Adrenal gland (tissue), 9 donors: ENCODE measurements at regions not wholly inside any gene's neighbourhood (a gene's known extent, or its start where the extent isn't known, plus 50 kb on each side); places are given as distances from the start of the nearest gene placed in this dataset.

Source experiments
- DNase-seq, 7 donors: peaks; one replicate each; pipeline ENCODE4 v3.0.0-alpha.2; 2019 to 2020
- H3K27ac ChIP-seq, 5 donors: fragments of 200-600 bp; sonication (generic) in 4 of 5; 1 replicate in 3 of 5; 2 replicates in 2 of 5; pipeline versions ENCODE4 v1.5.1 to v1.8.0; 2016 to 2020; ENCODE audit warnings: mild to moderate bottlenecking in 1 of 5
- H3K27me3 ChIP-seq: fragments of 200-600 bp; 2 replicates; pipeline ENCODE4 v1.8.0; 2021
- H3K36me3 ChIP-seq, 2 donors: fragments of 200-600 bp; replicated peaks in 1 of 2; 1 replicate in 1 of 2; 2 replicates in 1 of 2; pipeline versions ENCODE4 v1.5.1 to v1.8.0; 2018 to 2022
- H3K4me1 ChIP-seq, 2 donors: fragments of 200-600 bp; replicated peaks in 1 of 2; 1 replicate in 1 of 2; 2 replicates in 1 of 2; pipeline versions ENCODE4 v1.5.1 to v1.8.0; 2018 to 2021
- H3K4me3 ChIP-seq, 4 donors: fragments of 200-600 bp; sonication (generic) in 3 of 4; one replicate each; pipeline ENCODE4 v1.5.1; 2016 to 2018
- H3K9me3 ChIP-seq, 3 donors: fragments of 200-600 bp; sonication (generic) in 1 of 3; replicated peaks in 1 of 3; 1 replicate in 2 of 3; 2 replicates in 1 of 3; pipeline versions ENCODE4 v1.5.1 to v1.8.0; 2016 to 2021
- POLR2A ChIP-seq, 2 donors: fragments of 450-650 bp; IDR thresholded peaks; one replicate each; pipeline ENCODE4 v1.6.1; 2017; ENCODE audit warnings: antibody characterized with exemption in 2 of 2, mild to moderate bottlenecking in 2 of 2, moderate library complexity in 1 of 2
- WGBS, 4 donors: extraction: QIAGEN DNeasy Blood & Tissue Kit in 2 of 4; methylation state at CpG; one replicate each; pipeline versions ENCODE4 v1.1.5 to v1.1.7; 2013 to 2017; 5-methylcytosine and 5-hydroxymethylcytosine counted together
- intact Hi-C, 2 donors: fragments of 100-400 bp; cut with DNase I; formaldehyde crosslinking; loops; one replicate each; pipeline versions ENCODE4 v1.14.1 to v1.15.0; 2022 to 2023
- TF ChIP-seq, protein P1 (sequence below), 6 experiments: fragments of 450-650 bp in 4 of 6; fragments of 200-600 bp in 2 of 6; sonication (generic) in 1 of 6; IDR thresholded peaks; 1 replicate in 5 of 6; 2 replicates in 1 of 6; pipeline versions ENCODE4 v1.5.1 to v1.8.0; 2016 to 2021; ENCODE audit warnings: antibody characterized with exemption in 6 of 6, mild to moderate bottlenecking in 2 of 6, moderate library complexity in 1 of 6
- donor health status: healthy with polysubstance abuse.
- donor health status: Bipolar disorder and iron deficiency.
- donor health status: DM: yes; HTN: yes; CAD: no.
- donor health status: DM: no; HTN: no; CAD: no.
- donor health status: DM: no; HTN: no; CAD: no.

DNA sequence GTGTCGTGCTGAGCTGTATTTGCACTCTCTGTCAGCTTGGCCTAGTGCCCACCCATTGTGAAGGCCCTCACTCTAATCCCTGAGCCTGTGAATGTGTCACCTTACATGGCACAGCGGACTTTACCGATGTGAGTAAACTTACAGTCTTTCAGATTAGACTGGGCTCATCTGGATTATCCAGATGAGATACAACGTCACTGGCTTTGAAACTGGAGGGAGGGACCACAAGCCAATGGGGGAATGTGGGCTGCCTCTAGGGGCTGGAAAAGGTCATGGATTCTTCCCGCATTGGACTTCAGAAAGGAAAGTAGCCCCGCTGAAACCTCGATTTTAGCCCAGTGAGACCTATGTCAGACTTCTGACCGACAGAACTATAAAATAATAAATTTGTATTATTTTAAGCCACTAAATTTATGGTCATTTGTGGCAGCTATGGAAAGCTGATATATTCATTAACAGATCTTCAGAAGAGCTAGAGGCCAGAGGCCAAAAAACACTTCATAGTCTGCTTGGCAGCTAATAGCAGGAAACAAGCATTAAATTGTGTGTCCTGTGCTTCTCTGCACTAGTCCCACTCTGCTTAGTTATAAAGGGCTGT, 139.0 kb upstream of the GAS1 start:
- no peak for DNase-seq
- TF ChIP-seq POLR2A (IDR thresholded peaks at IDR 0.05) = no peak
- TF ChIP-seq, protein P1, sequence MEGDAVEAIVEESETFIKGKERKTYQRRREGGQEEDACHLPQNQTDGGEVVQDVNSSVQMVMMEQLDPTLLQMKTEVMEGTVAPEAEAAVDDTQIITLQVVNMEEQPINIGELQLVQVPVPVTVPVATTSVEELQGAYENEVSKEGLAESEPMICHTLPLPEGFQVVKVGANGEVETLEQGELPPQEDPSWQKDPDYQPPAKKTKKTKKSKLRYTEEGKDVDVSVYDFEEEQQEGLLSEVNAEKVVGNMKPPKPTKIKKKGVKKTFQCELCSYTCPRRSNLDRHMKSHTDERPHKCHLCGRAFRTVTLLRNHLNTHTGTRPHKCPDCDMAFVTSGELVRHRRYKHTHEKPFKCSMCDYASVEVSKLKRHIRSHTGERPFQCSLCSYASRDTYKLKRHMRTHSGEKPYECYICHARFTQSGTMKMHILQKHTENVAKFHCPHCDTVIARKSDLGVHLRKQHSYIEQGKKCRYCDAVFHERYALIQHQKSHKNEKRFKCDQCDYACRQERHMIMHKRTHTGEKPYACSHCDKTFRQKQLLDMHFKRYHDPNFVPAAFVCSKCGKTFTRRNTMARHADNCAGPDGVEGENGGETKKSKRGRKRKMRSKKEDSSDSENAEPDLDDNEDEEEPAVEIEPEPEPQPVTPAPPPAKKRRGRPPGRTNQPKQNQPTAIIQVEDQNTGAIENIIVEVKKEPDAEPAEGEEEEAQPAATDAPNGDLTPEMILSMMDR (IDR thresholded peaks at IDR 0.05) = no peak

GRCh38 chr9:87087197-87087596, 139.9 kb upstream of the GAS1 start:
- TF ChIP-seq POLR2A (IDR thresholded peaks at IDR 0.05) = no peak
- TF ChIP-seq, protein P1 (IDR thresholded peaks at IDR 0.05) = no peak
- no peaks in the 10 kb centered on the region for H3K27me3 ChIP-seq
- intact Hi-C loops = loop anchor here in 1 of 2 donors (10.0 kb wide), 1 partner anchor 48 kb away; no protein-coding TSS in a partner anchor
- H3K9me3 ChIP-seq = no peaks in the 10 kb centered on the region
- no peaks in the 10 kb centered on the region for H3K4me1 ChIP-seq
- no peak overlapping the region for H3K4me3 ChIP-seq
- DNase-seq = no peak
- no peaks in the 10 kb centered on the region for H3K36me3 ChIP-seq
- H3K27ac ChIP-seq = no peak overlapping the region

More for the DNA sequence above, 139.0 kb upstream of the GAS1 start:
- intact Hi-C loops = loop anchor here in 1 of 2 donors (10.0 kb wide), 1 partner anchor 48 kb away; no protein-coding TSS in a partner anchor
- no peaks in the 10 kb centered on the region for H3K9me3 ChIP-seq
- H3K36me3 ChIP-seq = no peaks in the 10 kb centered on the region
- no peak overlapping the region for H3K4me3 ChIP-seq
- 73 to 80% (median 79%) methylated on average over 8 of the region's 8 CpGs for WGBS, 4 donors
- no peaks in the 10 kb centered on the region for H3K4me1 ChIP-seq
- no peaks in the 10 kb centered on the region for H3K27me3 ChIP-seq
- H3K27ac ChIP-seq = no peak overlapping the region

GRCh38 chr9:87088192-87088591, 140.9 kb upstream of the GAS1 start:
- Histone ChIP-seq H3K4me3 (no peak overlapping the region), H3K36me3 (no peaks in the 10 kb centered on the region), H3K9me3 (no peaks in the 10 kb centered on the region), H3K4me1 (no peaks in the 10 kb centered on the region), H3K27me3 (no peaks in the 10 kb centered on the region), H3K27ac (no peak overlapping the region)
- intact Hi-C loops = loop anchor here in 1 of 2 donors (10.0 kb wide), 1 partner anchor 47 kb away; no protein-coding TSS in a partner anchor
- TF ChIP-seq, protein P1 (IDR thresholded peaks at IDR 0.05) = no peak
- no peak for TF ChIP-seq POLR2A (IDR thresholded peaks at IDR 0.05)
- no peak for DNase-seq
- 82 to 90% (median 87%) methylated on average over 1 of the region's 1 CpG for WGBS, 4 donors

- no peak for DNase-seq
- no peak for TF ChIP-seq POLR2A (IDR thresholded peaks at IDR 0.05)
- TF ChIP-seq, protein P1 (IDR thresholded peaks at IDR 0.05) = no peak
- no peaks in the 10 kb centered on the region for H3K36me3 ChIP-seq
- intact Hi-C loops = loop anchor here in 1 of 2 donors (10.0 kb wide), 1 partner anchor 46 kb away; no protein-coding TSS in a partner anchor
- no peaks in the 10 kb centered on the region for H3K27me3 ChIP-seq
- H3K4me1 ChIP-seq = no peaks in the 10 kb centered on the region
- H3K27ac ChIP-seq = no peak overlapping the region
- 75 to 81% (median 78%) methylated on average over 5 of the region's 5 CpGs for WGBS, 4 donors
- no peak overlapping the region for H3K4me3 ChIP-seq
- H3K9me3 ChIP-seq = no peaks in the 10 kb centered on the region
These were observed 141.5 kb upstream of the GAS1 start for GRCh38 chr9:87088621-87089365.
